22Rv1 (cell line): ENCODE measurements at regions not wholly inside any gene's neighbourhood (a gene's known extent, or its start where the extent isn't known, plus 50 kb on each side); places are given as distances from the start of the nearest gene placed in this dataset.

ENCODE experiments used
- ZFX ChIP-seq: fragments of 450-650 bp; IDR thresholded peaks from 2 replicates; pipeline ENCODE4 v1.6.1; 2017; ENCODE audit warnings: antibody characterized with exemption, borderline replicate concordance
- TF ChIP-seq, protein P1 (sequence below): fragments of 450-650 bp; IDR thresholded peaks from 2 replicates; pipeline ENCODE4 v1.5.1; 2017; ENCODE audit warnings: mild to moderate bottlenecking

DNA sequence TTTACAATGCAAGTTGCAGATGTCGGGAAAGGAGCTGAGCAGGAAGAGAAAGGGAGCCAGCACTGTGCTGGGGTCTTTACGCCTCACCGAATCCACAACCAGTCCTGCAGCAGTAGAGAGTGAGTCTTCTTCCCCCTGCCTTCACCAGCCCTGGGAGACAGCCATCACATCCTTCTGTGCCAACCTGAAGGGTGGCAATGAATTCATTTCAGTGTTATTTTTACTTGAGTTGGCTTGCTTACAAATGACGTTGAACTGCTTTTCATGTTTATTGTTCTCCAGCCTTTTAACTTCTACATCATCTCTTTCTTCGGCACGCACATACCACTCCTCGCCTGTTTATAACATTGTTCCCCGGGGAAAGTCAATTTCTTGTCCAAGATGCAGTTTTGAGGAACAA lies 77.1 kb downstream of the TRIM42 start:
- TF ChIP-seq, protein P1, sequence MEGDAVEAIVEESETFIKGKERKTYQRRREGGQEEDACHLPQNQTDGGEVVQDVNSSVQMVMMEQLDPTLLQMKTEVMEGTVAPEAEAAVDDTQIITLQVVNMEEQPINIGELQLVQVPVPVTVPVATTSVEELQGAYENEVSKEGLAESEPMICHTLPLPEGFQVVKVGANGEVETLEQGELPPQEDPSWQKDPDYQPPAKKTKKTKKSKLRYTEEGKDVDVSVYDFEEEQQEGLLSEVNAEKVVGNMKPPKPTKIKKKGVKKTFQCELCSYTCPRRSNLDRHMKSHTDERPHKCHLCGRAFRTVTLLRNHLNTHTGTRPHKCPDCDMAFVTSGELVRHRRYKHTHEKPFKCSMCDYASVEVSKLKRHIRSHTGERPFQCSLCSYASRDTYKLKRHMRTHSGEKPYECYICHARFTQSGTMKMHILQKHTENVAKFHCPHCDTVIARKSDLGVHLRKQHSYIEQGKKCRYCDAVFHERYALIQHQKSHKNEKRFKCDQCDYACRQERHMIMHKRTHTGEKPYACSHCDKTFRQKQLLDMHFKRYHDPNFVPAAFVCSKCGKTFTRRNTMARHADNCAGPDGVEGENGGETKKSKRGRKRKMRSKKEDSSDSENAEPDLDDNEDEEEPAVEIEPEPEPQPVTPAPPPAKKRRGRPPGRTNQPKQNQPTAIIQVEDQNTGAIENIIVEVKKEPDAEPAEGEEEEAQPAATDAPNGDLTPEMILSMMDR = no peak
- no peak for TF ChIP-seq ZFX
